Activated CD4-positive, alpha-beta T cell treated with anti-CD3 and anti-CD28 coated beads, Interleukin-2, amount 10 ng/mL, durations not matched to agents 7 days and 5 days (primary cell): ENCODE measurements at regions not wholly inside any gene's neighbourhood (a gene's known extent, or its start where the extent isn't known, plus 50 kb on each side); places are given as distances from the start of the nearest gene placed in this dataset.

Source experiments
- CTCF ChIA-PET: fragments of 350-600 bp; sonication (Branson Sonifier 250); formaldehyde crosslinking; loops from one replicate; lab custom pipeline; 2021; ENCODE audit warnings: antibody characterized with exemption; lab: Charles Lee
- POLR2A ChIA-PET: fragments of 350-600 bp; sonication (Branson Sonifier 250); formaldehyde crosslinking; loops from one replicate; lab custom pipeline; 2021; ENCODE audit warnings: antibody characterized with exemption; lab: Charles Lee
- DNase-seq: peaks from one replicate; pipeline ENCODE4 v3.0.0-alpha.2; 2020
- H3K27ac Mint-ChIP-seq: one replicate; pipeline ENCODE4 v1.8.0; 2021; ENCODE audit warnings: mild to moderate bottlenecking, moderate library complexity, mixed read lengths
- H3K27me3 Mint-ChIP-seq: one replicate; pipeline ENCODE4 v1.8.0; 2021; ENCODE audit warnings: mixed read lengths
- H3K36me3 Mint-ChIP-seq: one replicate; pipeline ENCODE4 v1.8.0; 2021; ENCODE audit warnings: low read depth, mixed read lengths
- H3K4me1 Mint-ChIP-seq: one replicate; pipeline ENCODE4 v1.8.0; 2021; ENCODE audit warnings: mixed read lengths
- H3K4me3 Mint-ChIP-seq: one replicate; pipeline ENCODE4 v1.8.0; 2021; ENCODE audit warnings: mild to moderate bottlenecking, moderate library complexity, mixed read lengths
- H3K9me3 Mint-ChIP-seq: one replicate; pipeline ENCODE4 v1.8.0; 2021; ENCODE audit warnings: mixed read lengths

DNA sequence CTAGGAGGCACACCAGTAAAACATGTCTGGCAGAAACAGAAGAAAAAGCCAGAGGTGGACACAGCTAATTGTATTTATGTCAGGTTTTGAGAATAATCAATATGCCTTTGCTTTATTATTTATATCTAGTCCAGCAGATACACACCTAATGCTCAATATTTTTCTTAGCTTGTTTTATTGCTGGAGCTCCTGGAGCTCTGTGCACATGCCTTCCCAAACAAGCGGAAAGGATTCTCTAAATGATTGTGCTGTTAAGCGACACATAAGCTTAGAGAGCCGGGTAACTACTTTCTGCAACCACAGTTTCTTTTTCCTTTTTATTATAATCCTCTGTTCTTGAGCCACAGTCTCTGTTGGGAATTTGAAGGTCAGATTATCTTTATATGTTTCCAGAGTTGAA lies 177.3 kb upstream of the ST6GAL2 start:
- Mint-ChIP-seq H3K4me1 (no peaks in the 10 kb centered on the region), H3K36me3 (no peaks in the 10 kb centered on the region), H3K4me3 (no peak overlapping the region), H3K27ac (no peak overlapping the region), H3K9me3 (peaks cover 4% of the 10 kb centered on the region), H3K27me3 (no peaks in the 10 kb centered on the region)
- ChIA-PET POLR2A (no interaction called here), CTCF (no interaction called here)
- no peak for DNase-seq

DNA sequence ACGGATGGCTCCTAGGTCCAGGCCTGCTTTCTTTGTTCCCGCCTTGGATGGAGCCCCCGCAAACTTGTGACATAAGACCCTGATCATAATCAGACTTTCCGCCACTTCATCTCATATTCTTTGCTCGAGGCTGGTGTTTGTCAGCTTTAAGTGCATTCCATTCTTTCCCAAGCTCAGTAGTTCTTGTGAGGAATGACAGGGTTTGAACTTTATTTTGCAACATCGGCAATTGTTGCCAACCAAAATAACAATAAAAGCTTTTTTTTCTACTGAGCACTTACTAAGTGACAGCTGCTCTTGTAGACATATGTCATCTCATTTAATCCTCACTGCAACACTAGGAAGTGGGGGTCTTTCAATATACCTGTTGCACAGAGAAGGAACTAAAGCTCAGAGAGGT lies 178.8 kb upstream of the ST6GAL2 start:
- H3K36me3 Mint-ChIP-seq, result no peaks in the 10 kb centered on the region
- no peaks in the 10 kb centered on the region for H3K27me3 Mint-ChIP-seq
- no peaks in the 10 kb centered on the region for H3K4me1 Mint-ChIP-seq
- no peak overlapping the region for H3K27ac Mint-ChIP-seq
- POLR2A ChIA-PET, result no interaction called here
- CTCF ChIA-PET, result no interaction called here
- no peak for DNase-seq
- no peak overlapping the region for H3K4me3 Mint-ChIP-seq
- H3K9me3 Mint-ChIP-seq, result peaks cover 4% of the 10 kb centered on the region

DNA sequence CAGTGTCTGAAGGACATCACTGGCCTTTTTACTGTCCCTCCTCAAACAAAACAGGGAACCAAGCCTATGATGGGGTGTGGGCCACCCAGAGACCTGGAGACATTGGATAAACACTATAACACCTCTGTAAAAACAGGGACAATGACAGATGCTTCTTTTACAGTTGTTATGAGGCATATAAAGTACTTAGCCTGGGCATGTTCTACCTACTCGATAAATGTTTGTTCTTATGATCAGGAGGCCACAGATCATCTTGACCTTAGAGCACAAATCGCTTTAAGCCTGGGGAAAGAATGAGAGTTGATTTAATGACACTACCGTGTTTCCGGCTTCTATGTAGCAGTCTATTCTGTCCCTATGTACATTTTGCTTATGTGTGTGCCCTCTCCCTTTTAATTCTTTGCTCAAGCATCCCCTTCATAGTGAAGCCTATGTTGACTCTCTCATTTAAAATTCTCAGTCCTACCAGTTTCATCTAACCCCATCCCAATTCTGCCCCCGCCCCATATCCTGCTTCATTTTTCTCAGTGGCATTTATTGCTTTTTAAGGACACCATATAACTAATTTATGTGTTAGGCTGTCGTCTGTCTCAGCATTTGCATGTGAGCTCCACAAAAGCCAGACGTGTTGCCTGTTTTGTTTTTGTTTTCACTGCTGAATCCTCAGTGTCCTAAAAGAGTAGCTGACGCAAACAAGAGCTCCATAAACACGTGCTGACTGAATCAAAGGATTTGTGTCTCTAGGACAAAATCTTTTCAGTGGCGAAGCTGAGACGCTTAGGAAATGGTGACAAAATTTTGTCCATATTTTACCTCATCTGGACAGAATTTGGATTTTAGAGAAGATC lies 182.3 kb upstream of the ST6GAL2 start:
- H3K9me3 Mint-ChIP-seq, result no peaks in the 10 kb centered on the region
- no peak overlapping the region for H3K4me3 Mint-ChIP-seq
- no peaks in the 10 kb centered on the region for H3K36me3 Mint-ChIP-seq
- ChIA-PET CTCF (no interaction called here), POLR2A (no interaction called here)
- no peak for DNase-seq
- H3K4me1 Mint-ChIP-seq, result peaks cover 2% of the 10 kb centered on the region
- H3K27ac Mint-ChIP-seq, result no peak overlapping the region
- no peaks in the 10 kb centered on the region for H3K27me3 Mint-ChIP-seq

DNA sequence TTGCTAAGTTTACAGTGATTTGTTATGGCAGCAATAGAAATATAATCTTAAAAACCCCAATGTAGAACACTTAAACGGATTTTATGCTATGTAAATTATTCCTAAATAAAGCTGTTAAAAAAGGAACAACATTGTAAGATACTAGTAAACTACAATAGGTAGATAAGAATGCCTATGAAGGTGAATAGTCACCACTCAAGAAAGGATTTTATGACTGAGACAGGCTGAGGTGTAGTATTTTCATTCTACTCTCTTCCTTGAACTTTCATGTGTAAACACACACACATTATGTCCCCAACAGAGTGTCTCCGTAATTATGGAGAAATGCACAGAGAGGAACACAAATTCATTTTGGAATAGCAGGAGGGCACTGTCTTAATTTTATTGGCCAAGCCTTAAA lies 183.9 kb upstream of the ST6GAL2 start:
- ChIA-PET POLR2A (no interaction called here), CTCF (no interaction called here)
- no peak for DNase-seq
- Mint-ChIP-seq H3K4me3 (no peak overlapping the region), H3K27ac (no peak overlapping the region), H3K4me1 (peaks cover 2% of the 10 kb centered on the region), H3K27me3 (no peaks in the 10 kb centered on the region), H3K9me3 (no peaks in the 10 kb centered on the region), H3K36me3 (no peaks in the 10 kb centered on the region)

DNA sequence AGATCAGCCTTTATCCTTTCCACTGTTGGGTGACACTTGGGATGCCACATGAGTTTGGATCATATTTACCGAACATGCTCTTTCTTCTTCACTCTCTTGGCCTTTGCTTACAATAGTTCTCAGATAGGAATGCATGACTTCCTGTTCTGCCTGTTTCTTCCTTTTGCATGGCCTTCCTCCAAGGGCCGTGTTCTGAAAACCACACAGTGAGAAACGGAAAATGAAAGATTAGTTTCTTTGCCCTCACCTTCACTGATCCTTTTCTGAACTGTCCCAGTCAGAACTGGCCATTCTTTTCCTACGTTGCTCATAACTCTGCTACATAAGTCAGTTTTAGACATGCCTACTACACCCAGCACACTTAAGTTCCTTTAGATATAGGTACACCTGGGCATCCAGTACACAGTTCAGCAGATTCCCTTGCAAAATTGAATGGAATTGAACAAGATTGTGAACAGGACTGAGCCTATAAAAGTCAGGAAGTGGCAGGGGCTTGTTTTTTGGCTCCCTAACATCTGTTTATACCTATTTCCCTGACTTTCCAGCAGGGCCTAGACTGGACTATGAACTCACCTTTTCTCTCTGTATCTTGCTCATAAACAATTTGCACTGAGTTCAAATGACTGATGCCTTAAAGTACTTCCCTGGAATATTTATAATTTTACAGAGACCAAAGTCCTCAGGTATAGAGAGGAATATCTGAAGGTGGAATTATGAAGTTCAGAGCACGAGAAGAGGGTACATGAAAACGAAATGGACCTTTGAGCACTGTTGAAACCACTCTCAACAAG lies 186.4 kb upstream of the ST6GAL2 start:
- Mint-ChIP-seq H3K4me1 (peaks cover 2% of the 10 kb centered on the region), H3K27me3 (no peaks in the 10 kb centered on the region), H3K9me3 (no peaks in the 10 kb centered on the region), H3K27ac (no peak overlapping the region), H3K4me3 (no peak overlapping the region), H3K36me3 (no peaks in the 10 kb centered on the region)
- CTCF ChIA-PET, result no interaction called here
- DNase-seq, result no peak
- POLR2A ChIA-PET, result no interaction called here

DNA sequence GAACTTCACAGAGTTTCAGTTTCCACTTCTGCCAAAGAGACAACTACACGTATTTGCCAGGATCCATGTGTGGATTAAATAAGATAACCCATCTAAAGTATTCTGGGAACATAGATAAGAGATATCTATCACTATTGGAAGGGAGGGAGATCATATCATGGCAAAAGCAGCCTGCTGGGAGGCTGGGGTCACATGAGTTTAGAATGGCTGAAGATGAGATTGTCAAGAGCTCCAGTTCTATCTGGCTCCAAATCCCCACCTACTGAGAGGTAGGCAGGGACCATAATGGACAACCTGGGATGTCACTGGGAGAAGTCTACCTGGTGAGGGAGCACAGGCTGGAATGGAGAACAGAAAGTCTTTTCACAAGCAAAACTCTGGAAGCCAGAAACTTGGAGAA lies 192.6 kb upstream of the ST6GAL2 start:
- no peak for DNase-seq
- Mint-ChIP-seq H3K4me1 (no peaks in the 10 kb centered on the region), H3K27me3 (no peaks in the 10 kb centered on the region), H3K9me3 (no peaks in the 10 kb centered on the region), H3K4me3 (no peak overlapping the region), H3K27ac (no peak overlapping the region), H3K36me3 (no peaks in the 10 kb centered on the region)
- ChIA-PET POLR2A (no interaction called here), CTCF (no interaction called here)

DNA sequence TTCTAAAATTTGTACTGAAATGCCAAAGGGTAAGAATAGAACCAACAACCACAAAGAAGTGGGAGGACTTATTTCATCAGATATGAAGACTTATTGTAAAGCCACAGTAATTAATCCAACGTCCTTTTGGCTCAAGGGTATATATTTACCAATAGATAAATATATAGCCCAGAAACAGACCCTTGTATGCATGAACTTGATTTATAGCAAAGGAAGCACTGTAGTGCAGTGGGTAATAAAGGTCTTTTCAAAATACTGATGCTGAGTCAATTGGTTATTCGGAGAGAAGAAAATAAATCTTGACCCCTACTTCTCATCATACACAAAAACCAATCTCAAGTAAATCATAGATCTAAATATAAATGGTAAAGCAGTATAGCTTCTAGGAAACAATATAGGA lies 200.5 kb upstream of the ST6GAL2 start:
- CTCF ChIA-PET, result no interaction called here
- H3K9me3 Mint-ChIP-seq, result no peaks in the 10 kb centered on the region
- H3K27me3 Mint-ChIP-seq, result no peaks in the 10 kb centered on the region
- H3K4me1 Mint-ChIP-seq, result no peaks in the 10 kb centered on the region
- no peak overlapping the region for H3K4me3 Mint-ChIP-seq
- H3K27ac Mint-ChIP-seq, result no peak overlapping the region
- no peaks in the 10 kb centered on the region for H3K36me3 Mint-ChIP-seq
- POLR2A ChIA-PET, result no interaction called here
- no peak for DNase-seq

DNA sequence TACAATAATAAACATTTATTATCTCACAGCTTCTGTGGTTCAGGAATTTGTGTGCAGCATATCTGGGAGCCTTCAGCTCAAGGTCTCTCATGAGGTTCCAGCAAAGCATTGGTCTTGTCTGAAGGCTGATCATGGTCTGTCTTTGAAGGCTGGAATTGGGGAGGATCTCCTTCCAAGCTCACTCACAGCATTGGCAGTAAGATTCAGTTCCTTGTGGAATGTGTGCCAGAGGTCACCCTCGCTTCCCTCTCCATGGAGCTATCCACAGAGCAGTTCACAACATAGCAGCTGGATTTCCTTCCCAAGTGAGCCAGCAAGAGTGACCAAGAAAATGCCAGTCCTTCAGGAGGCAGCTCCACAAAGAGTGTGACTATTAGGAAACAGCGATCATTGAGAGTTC lies 202.2 kb upstream of the ST6GAL2 start:
- Mint-ChIP-seq H3K27ac (no peak overlapping the region), H3K9me3 (no peaks in the 10 kb centered on the region), H3K4me1 (no peaks in the 10 kb centered on the region), H3K4me3 (no peak overlapping the region), H3K27me3 (no peaks in the 10 kb centered on the region), H3K36me3 (no peaks in the 10 kb centered on the region)
- POLR2A ChIA-PET, result no interaction called here
- DNase-seq, result no peak
- CTCF ChIA-PET, result no interaction called here

DNA sequence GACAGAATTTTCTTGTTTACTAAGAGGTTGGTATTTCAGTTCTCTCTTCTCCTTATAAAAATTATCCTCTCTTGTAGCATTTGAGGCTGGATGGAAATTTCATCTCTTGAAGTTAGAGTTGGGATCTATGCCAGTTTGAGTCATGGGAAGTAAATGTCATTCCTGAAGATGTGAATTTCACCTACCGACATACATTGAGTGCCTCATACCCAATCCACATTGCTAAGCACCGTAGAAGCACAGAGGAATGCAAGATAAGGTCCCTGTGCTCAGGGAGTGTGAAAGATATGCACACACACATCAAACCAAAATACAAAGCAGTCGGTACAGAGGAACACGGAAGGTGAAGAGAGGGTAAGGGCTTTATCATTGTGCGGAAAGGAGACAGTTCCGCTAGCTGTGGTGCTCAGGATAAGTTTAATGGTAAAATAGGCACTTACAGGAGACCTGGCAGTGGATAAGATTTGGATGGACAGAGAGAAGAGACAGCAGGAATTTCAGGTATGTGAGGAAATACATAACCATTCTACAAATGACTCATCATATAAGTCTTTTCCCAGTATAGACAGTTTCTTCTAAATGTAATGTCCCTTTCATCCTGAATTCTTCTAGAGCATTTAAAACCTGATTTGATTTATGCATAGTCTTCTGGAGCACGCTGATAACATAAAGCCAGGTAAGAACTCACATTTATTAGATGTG lies 205.3 kb upstream of the ST6GAL2 start:
- no peaks in the 10 kb centered on the region for H3K36me3 Mint-ChIP-seq
- ChIA-PET CTCF (no interaction called here), POLR2A (no interaction called here)
- H3K4me1 Mint-ChIP-seq, result no peaks in the 10 kb centered on the region
- H3K4me3 Mint-ChIP-seq, result no peak overlapping the region
- no peak overlapping the region for H3K27ac Mint-ChIP-seq
- H3K9me3 Mint-ChIP-seq, result no peaks in the 10 kb centered on the region
- no peak for DNase-seq
- H3K27me3 Mint-ChIP-seq, result no peaks in the 10 kb centered on the region

DNA sequence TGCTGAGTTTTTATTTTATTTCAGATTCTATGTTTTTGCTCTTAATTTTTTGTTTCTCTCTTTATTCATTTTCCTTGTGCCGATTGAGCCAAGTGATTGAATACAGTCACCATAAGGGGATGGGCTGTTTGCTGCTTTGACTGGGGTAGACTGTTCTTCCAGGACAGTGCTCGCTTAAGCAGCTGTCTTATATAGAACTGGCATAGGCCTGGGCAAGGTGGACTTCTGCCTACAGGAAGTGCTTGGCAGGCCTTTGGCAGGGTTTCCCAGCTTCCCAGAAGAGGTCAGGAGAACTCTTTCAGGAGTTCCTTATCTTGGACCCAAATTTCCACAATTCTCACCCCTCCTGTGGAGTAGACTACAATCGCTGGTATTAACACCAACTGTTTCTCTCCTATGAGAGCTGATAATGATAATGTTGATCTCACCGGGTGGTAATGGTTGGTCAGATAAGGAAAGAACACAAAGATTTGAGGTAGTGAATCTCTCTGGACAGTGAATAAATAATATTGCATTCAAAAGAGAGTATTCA lies 207.5 kb upstream of the ST6GAL2 start:
- Mint-ChIP-seq H3K4me3 (no peak overlapping the region), H3K4me1 (no peaks in the 10 kb centered on the region), H3K36me3 (no peaks in the 10 kb centered on the region), H3K9me3 (no peaks in the 10 kb centered on the region), H3K27ac (no peak overlapping the region), H3K27me3 (no peaks in the 10 kb centered on the region)
- DNase-seq, result no peak
- POLR2A ChIA-PET, result no interaction called here
- CTCF ChIA-PET, result no interaction called here

DNA sequence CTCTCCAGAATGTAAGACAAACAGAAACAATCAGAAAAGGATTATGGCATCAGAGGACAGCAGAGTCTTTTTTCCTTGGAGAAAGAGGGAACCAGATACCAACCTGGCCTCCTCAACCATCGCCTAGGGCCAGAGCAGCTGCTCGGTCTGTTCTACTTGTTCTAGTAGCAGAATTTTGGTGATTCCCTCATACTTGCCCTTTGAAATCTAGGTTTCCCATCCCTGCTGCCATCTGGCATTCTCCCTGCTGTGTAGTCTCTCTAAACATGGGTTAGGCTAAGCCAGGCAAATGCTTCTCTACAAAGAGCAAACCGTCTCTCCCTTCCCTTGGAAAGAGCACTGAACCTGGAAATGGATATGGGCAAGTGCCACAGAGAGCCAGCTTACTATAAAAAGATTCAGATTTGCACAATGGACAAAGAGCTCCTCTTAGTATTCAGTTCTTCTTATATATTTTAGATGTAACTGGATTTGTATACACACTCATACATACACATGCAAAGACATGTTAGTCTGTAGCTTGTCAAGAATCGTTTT lies 208.6 kb upstream of the ST6GAL2 start:
- DNase-seq, result no peak
- Mint-ChIP-seq H3K4me3 (no peak overlapping the region), H3K4me1 (no peaks in the 10 kb centered on the region), H3K27ac (no peak overlapping the region), H3K36me3 (no peaks in the 10 kb centered on the region), H3K27me3 (no peaks in the 10 kb centered on the region), H3K9me3 (no peaks in the 10 kb centered on the region)
- CTCF ChIA-PET, result no interaction called here
- POLR2A ChIA-PET, result no interaction called here

DNA sequence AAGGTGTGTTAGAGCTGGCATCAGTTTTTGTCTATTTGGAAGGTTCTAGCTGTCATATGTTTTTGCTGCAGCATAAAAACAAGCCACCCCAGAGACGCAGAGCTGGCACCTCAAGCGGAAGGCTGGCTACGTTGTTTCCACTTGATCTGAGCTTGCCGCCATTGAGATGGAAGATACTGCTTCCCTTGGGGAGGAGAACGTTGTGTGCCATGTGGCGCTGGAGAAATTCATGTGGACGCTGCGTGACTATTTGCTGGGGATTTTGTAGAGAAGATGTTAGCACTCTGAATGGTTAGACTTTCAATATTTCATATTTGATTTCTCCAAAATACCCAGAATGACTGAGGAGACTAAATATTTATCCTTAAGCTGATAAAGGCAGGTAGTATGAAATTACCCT lies 216.2 kb upstream of the ST6GAL2 start:
- Mint-ChIP-seq H3K9me3 (peaks cover 4% of the 10 kb centered on the region), H3K4me1 (no peaks in the 10 kb centered on the region), H3K36me3 (no peaks in the 10 kb centered on the region), H3K27me3 (no peaks in the 10 kb centered on the region), H3K27ac (no peak overlapping the region), H3K4me3 (no peak overlapping the region)
- ChIA-PET CTCF (no interaction called here), POLR2A (no interaction called here)
- no peak for DNase-seq

DNA sequence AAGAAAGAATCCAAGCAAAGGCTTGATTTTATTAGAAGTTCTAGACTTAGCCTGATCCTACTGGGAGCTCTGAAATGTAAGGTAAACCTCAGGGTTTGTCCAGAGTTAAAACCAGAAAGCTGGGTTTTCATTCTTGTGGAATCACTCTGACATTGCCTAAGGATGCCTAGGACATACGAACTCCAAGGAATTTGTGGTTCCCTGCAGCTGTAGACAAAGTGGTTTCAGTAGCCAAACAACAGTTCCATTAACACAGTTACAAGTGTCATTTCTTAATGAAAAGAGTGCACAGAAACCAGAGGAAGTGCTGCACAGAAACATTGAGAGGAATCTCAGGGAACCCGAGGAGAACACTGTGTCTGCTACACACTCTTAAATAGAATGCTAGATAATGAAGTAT lies 221.4 kb upstream of the ST6GAL2 start:
- Mint-ChIP-seq H3K27ac (no peak overlapping the region), H3K4me3 (no peak overlapping the region), H3K9me3 (peaks cover 4% of the 10 kb centered on the region), H3K36me3 (no peaks in the 10 kb centered on the region), H3K4me1 (no peaks in the 10 kb centered on the region), H3K27me3 (no peaks in the 10 kb centered on the region)
- ChIA-PET CTCF (no interaction called here), POLR2A (no interaction called here)
- no peak for DNase-seq
